ENCODE measurements at regions not wholly inside any gene's neighbourhood (a gene's known extent, or its start where the extent isn't known, plus 50 kb on each side); places are given as distances from the start of the nearest gene placed in this dataset.

DNA sequence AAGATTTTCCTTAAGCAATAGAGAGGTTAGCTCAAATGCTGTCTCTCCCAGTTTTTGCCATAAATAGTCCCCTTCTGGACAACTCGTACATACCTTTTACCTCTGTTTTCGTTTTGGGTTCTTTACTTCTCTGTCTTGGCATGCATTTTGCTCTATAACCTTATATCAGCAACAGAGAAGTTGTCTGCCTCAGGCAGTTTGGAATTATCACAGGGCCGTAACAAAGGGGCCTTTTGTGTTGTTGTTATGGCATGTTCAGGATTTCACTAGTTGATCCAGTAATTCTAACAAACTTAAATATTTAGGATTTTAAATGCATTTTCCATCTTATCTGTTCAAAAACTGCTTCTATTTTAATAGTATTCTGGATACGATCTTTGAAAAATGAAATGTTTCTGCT is 259.8 kb downstream of the CD109 start:
- no peak for TF ChIP-seq POLR2A (IDR thresholded peaks at IDR 0.05)
- TF ChIP-seq, protein P1, sequence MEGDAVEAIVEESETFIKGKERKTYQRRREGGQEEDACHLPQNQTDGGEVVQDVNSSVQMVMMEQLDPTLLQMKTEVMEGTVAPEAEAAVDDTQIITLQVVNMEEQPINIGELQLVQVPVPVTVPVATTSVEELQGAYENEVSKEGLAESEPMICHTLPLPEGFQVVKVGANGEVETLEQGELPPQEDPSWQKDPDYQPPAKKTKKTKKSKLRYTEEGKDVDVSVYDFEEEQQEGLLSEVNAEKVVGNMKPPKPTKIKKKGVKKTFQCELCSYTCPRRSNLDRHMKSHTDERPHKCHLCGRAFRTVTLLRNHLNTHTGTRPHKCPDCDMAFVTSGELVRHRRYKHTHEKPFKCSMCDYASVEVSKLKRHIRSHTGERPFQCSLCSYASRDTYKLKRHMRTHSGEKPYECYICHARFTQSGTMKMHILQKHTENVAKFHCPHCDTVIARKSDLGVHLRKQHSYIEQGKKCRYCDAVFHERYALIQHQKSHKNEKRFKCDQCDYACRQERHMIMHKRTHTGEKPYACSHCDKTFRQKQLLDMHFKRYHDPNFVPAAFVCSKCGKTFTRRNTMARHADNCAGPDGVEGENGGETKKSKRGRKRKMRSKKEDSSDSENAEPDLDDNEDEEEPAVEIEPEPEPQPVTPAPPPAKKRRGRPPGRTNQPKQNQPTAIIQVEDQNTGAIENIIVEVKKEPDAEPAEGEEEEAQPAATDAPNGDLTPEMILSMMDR (IDR thresholded peaks at IDR 0.05), result no peak
